NOMO-1 treated with dmso at 0.1 percent for 144 hours (cell line): ENCODE measurements at regions not wholly inside any gene's neighbourhood (a gene's known extent, or its start where the extent isn't known, plus 50 kb on each side); places are given as distances from the start of the nearest gene placed in this dataset.
"Not testable (repeated sequence)": the region's sequence is repeated elsewhere in the genome, so short reads cannot be mapped to it uniquely, and the experiment has no call there.

Source experiments
- DNase-seq: peaks from one replicate; lab custom pipeline; 2025; ENCODE audit not compliant: unreplicated experiment; lab: John Stamatoyannopoulos, UW

DNA sequence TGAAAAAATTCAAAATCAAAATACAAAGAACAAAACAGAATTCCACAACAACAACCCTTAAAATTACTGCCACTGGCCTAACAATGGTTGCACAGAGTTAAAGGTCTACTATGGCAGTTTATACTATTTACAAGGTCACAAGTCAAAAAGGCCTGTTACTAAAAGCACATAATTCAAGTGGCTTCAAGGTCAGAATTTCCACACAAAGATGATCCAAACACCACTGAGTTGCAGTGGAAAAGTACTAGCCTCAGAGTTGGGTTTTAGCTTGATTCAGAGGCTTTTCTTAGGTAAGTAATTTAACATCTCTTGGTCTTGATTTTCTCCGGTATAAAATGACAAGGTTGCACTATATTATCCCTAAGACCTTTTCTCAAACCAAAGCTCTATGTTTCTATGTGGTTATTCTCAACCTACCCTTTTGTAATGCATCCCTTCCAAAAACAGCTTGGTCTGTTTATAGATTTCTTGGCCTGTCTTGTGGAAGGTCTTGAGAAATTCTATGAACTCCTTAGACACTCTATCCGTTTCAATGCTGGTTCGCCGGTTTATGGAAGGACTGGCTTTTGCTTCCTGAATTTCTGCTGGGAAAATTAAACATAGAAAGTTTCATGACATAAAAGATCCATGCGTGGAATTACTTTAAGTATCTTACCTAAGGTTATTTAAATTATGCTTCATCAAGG is 69.5 kb downstream of the MDH2 start:
- DNase-seq = not testable (repeated sequence)

DNA sequence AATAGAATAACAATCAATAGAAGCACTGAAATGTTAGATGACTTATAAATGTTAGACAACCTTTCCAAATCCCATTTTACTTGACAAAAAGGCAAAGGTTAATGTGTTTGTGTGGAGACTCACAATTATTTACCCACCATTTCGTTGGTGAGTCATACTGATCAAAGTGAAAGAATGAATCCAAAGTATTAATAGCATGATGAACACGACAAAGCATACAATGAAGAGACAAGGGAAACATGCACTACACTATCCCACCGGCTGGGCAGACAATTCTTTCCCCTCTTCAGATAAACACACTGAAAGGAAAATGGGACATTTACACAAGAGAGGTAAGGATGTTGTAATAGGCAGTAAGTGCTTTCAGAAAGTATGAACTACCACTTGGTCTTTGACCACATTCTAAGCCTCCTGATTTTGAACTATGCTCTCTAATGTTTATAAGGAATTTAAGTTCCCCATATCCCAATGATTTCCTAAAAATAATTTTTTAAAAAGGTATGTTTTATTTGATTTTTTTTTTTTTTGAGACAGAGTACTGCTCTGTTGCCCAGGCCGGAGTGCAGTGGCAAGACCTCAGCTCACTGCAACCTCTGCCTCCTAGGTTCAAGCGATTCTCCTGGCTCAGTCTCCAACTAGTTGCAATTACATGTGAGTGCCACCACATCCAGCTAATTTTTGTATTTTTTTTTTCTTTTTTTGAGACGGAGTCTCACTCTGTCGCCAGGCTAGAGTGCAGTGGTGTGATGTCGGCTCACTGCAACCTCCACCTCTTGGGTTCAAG is 70.5 kb downstream of the MDH2 start:
- not testable (repeated sequence) for DNase-seq

DNA sequence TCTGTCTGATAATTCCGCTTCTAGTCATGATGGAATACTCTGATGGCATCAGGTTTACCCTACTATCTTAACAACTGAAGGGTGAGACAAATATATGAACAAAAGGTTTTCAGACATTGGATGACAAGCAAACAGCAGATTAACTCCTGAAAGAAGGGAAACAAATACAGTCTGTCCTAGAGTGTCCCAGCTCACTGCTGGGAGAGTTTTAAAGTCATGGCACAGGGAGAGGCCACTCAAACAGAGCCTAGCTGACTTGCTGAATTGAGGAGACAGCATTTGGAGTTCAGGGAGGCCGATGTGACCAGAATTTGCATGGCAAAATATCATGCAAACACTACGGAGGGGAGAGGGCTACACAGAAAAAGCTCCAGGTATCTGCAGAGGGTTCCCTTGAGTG is 73.1 kb downstream of the MDH2 start:
- no peak for DNase-seq

DNA sequence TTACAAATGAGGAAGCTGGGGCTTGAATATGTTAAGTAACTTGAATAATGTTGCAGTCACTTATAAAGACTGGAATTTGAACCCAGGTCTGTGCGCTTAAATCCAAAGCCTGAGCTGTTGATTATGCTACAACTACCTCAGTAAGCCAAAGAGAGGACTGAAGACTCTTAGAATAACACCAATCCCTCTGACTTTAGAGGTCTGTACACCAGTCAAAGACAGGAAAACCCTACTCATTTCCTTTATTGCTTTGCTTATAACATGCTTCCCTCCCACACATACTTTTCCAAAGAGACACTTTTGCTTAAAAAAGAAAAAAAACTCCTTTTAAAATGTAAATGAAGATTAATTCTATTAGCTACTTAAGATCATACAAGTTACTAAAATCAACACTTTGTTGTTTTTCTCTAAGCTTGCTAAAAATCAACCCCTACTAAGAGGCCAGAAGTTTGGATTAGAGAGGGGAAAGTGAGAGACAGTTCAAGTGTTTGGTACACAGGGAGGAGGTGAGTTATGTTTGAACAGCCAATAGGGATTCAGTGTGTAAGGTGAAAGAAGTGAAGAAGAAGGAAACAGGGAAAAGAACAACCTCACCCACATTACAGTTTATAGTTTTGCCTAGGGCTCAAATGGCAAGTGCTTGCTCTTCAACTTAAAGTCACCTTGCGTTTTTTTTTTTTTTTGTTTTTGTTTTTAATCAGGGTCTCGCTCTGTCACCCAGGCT is 74.8 kb downstream of the MDH2 start:
- DNase-seq = no peak

DNA sequence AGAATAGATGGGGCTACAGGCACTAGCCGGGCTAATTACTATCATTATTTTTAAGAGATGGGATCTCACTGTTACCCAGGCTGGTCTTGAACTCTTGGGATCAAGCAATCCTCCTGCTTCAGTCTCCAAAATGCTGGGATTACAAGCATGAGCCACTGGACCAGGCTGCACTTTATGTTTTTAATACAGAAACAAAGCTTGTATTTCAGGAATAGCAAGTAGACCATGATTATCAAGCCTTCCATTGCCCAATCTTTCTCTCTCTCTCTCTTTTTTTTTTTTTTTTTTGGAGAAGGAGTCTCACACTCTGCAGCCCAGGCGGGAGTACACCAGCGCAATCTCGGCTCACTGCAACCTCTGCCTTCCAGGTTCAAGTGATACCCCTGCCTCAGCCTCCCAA is 75.4 kb downstream of the MDH2 start:
- DNase-seq = no peak

DNA sequence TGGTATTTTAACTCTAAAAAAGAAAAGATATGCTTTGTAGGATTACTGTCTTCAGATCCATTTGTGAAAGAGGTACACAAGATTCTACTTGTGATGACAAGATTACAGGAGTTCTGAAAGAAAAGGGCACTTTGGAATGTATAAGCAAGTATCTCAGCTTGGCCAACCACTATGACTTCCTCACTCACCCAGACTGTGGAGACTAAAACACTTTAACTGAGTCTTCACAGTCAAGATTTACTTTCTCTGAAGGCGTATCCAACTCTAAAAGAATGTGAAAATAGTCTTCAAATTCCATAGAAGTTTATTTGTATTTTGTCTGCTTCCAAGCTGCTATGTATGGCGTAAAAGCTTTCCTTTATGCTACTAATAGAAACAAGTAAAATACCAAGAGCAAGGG is 76.1 kb upstream of the SRRM3 start:
- no peak for DNase-seq

DNA sequence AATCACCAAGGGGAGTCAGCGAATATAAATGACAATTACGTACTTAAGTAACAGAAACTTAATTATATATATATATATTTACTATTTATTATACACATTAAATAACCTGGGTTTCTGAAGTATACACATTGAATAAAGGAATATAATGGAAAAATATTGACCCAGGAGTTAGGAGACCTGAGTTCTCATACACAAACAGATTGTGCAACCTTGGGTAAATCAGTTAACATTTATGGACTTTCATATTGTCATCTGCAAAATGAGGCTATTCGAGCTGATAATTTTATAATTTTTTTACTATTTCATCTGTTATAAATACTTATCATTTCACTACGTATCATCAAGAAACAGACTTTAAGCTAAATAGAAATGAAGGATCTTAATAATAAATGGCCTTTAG is 75.1 kb upstream of the SRRM3 start:
- DNase-seq = no peak

DNA sequence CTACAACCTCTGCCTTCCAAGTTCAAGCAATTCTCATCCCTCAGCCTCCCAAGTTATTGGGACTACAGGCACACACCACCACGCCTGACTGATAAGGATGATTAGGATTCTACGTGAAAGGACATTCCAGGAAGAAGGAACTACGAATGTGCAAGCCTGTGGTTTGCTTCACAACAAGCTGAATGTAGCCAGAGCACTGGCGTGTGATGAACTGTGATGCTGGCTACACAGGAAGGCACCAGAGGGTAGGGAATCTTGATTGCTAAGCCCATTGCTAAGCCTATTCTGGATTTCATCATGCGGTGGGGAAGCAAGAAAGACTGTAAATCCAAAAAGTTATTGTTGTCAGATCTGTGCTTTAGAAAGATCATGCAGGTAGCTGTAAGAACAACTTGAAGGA is 72.3 kb upstream of the SRRM3 start:
- DNase-seq = no peak

DNA sequence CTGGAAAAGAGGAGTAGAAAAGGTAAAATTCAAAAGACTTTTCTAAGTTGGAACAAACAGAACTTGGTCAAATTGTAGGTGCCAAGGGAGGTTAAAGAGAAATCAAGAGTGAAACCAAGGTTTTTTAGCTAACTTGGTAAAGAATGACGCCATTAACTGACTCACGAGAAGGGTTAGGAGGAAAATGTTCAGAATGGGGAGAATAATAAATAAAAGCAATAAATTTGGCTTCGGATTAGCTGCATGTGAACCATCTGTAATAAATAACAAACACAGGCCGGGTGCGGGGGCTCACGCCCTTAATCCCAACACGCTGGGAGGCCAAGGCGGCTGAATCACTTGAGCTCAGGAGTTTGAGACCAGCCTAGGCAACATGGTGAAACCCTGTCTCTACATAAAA is 71.9 kb upstream of the SRRM3 start:
- no peak for DNase-seq

DNA sequence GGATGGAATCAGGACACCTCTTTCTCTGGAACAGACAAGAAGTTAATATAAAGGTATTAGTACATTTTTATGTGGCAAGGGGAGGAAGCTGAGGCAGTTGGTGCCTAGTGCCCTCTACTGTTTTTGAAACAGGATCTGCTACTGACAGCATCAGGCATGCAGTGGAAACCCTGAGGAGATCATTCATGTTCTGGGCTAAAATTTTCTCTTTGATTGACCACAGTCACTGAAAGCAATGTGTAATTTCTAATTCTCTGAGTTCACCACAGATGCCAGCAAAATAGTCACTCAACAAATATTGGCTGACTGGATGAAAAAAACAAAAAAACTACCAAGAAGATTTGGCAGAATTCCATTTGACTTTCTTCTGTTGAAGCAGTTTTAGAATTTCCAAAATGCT is 71.0 kb upstream of the SRRM3 start:
- DNase-seq = not testable (repeated sequence)

DNA sequence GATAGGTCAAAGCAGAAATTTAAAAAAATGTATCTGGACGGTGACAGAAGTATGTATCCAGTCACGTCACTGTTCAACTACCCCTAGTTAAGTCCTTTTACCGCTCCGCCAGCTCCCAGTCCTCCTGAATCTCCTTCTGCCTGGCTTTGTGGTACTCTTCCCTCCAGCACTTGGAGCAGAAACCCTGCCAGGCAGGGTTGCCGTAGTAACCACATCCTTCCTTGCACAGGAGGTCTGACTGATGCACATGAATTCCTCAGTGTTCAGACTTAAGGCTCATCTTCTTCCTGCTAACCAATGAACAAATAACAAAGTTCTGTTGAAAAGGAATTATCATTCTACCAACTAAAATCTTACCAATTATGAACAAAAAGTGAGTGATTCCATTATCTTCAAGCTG is 69.8 kb upstream of the SRRM3 start:
- not testable (repeated sequence) for DNase-seq

DNA sequence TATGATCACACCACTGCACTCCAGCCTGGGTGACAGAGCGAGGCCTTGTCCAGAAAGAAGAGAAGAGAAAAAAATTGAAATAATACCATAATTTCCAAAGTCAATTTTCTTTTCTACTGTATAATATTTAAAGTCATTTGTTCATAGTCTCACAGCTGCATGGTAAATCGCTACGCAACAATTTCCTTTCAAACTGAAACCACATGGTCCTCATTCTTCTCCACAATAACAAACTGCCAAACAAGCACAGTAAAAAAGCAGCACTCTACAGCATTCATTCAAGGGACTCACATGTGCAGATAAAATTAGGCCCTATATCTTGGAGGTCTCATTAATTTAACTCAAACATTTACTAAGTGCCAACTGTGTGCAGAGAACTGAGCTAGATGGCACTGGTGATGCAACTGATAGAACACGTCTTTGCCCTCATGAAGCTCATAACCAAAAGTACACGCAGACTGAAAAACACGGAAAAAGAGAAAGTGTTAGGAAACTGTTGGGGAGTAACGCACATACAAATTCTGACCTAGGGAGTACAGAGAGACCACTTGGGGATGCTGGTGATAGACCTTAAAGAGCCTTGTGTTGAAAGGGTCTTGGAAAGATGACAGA is 68.4 kb upstream of the SRRM3 start:
- DNase-seq = peak; percentile 71

DNA sequence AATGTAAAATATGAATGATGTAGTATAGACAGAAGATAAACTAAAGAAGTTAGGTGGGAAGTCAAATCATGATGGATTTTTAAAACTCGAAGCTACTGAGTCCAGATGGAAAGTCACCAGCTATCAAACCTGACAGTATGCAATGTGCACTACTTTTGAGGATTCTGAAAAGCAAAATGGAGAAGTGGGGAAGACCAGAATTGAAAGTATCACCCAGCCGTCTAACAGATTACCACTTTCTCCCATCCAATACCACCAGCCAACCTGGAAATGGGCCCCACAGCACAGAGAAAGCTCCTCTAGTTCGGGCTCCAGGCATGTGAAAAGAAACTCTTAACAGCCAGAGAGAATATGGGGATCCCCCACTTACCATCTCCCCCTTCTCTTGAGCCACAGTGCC is 67.9 kb upstream of the SRRM3 start:
- DNase-seq = peak; percentile 69

DNA sequence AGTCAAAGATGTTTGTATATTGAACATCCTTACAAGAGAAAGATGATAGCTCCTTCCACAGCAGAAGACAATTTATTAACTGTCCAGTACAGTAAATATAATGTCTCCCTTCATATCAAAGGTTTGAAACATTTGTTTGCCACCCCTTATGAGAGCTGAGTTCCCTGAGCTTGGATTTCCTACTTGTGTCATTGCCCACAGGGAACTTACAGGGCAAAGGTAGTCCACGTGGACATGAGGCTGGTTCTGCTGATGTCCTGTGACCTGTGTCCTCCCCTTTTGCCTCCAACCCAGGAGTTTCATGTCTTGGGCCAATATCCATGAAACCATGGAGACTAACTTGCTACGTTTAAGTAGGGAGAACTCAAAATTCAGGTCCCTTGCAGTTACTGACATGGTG is 66.4 kb upstream of the SRRM3 start:
- not testable (repeated sequence) for DNase-seq

DNA sequence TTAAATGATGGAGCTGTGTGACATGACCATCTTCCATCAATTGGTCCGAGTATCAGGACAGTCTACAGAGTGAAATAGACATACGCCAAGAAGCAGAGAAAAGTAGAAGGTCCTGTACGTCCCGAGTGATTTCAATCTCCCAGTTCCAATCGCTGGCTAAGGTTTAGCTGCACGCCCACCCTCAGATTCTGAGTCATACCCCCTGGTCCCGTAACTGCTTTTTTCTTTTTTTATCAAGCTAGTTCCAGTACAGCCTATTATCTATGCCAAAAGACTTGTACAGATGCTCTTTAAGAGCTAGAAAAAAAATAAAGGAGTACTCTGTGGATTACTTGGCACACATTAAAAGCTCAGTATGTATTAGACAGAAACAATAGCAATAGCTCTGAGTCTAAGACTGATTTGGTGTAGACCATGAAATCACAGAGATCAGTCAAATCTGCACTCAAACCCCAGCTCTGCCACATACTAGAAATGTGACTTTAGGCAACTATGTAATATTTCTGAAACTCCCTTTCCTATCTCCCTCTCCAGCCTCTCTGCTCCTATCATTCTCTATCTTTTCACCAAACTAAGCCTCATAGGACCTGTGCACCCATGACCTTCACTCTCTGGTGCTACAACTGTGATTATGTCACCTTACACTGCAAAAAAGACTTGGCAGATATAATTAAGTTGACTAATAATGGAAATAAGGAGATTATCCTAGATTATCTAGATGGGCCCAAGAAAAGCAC is 63.0 kb upstream of the SRRM3 start:
- DNase-seq = not testable (repeated sequence)

DNA sequence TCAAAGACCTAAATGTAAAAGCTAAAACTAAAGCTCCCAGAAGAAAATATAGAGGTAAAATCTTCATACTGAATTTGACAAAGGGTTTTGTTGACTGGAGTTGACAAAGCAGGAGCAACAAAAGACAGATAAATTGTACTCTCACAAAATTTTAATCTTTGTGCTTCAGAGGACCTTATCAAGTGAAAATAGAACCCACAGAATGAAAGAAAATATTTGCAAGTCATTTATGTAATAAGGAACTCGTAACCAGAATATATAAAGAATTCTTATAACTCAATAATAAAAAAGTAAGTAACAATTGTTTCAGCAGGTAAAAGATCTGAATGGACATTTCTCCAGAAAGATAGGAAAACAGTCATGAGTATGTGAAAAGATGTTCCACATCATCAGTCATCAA is 62.0 kb upstream of the SRRM3 start:
- no peak for DNase-seq

DNA sequence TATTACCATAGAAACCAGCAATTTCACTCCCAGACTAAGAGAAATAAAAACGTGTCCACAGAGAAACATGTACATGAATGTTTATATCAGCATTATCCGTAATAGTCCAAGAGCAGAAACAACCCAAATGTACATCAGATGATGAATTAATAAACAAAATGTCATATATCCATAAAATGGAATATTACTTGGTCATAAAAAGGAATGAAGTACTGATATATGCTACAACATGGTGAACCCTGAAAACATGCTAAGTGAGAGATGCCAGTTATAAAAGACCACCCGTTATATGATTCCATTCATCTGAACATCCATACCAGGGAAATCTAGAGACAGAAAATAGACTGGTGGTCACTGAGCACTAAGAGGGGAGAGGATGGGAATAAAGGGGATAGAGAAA is 61.4 kb upstream of the SRRM3 start:
- not testable (repeated sequence) for DNase-seq

DNA sequence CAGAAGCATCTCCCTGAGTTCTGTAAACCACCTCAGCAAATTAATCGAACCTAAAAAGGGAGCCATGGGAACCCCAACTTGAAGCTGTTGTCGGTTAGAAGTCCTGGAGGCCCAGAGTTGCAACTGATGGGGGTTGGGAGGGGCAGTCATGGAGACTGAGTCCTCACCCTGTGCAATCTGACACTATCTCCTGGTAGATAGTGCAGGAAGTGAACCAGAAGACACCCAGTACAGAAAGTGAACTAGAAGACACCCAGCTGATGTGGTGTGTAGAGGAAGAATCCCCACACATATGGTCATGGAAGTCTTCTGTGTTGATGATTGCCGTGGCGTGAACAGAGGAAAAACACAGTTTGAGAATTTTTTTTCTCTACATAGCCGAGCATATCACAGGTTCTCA is 58.8 kb upstream of the SRRM3 start:
- no peak for DNase-seq

DNA sequence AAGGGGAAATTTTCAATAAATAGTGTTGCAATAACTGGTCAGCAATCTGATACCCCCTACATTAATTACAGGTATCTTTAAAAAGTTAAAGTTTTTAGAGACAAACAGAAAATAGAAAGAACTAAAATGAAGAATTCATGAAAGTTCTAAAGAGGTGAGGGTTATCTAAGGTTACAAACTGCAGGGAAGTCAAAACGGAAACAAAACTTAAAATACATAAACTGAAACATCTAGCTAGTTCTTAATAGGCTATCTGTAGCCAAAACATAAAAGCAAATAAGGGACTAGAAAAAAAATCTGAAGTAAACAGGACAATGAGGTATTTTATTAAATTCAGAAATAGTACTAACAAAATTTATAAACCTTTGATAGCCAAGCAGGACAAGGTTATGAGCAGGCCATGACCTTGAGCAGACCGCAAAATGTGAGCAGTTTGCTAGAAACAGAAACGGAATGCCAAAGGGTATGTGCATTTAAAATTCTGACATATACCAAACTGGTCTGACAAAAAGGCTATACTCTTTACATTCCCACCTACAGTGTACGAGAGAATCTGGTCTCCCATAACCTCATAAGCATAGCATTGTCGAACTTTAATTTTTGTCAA is 56.9 kb upstream of the SRRM3 start:
- not testable (repeated sequence) for DNase-seq

DNA sequence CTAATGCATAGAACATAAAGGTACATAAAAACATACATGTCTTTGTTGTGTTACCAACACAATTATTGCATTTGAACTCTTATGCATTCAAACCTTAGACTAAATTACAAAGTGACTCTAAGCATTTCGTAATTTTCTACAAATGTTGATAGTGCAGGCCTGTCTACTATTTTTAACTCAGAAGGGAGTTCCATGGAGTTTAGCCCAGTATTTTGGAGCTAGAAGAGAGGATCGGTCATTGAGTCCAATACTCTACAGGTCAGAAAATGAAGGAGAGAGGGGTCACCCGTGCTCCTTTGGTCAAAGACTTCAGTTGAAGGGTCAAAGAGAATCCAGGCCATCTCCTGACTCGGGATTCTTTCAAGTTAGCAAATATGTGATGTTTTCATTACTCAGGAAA is 55.3 kb upstream of the SRRM3 start:
- no peak for DNase-seq

DNA sequence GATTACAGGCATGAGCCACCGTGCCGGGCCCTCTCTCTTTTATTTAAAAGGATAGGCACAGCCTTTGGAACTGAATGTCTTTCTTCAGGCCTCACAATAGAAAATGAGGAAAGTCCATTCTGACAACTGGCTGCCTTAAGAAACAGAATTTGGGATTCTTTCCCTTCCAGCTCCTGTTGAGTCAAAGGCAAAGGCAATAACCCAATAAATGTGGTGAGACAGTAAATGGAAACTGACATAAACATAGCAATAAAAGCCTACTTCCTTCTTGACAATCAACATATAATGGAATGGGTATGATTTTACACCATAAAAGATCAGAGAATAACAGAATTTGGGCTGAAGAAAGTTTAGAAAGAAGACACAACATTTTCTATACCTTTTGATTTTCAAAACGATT is 52.7 kb upstream of the SRRM3 start:
- not testable (repeated sequence) for DNase-seq
